Activated CD4-positive, CD25-positive, alpha-beta regulatory T cell treated with anti-CD3 and anti-CD28 coated beads, Interleukin-2, amount 50 U/mL, for 24 hours (primary cell): ENCODE measurements at regions not wholly inside any gene's neighbourhood (a gene's known extent, or its start where the extent isn't known, plus 50 kb on each side); places are given as distances from the start of the nearest gene placed in this dataset.

ENCODE experiments used
- ATAC-seq, 2 donors: fragments of 150-1000 bp; cut with Tn5 transposase; one replicate each; pipeline ENCODE4 v1.10.0; 2021; ENCODE audit warnings: mild to moderate bottlenecking in 1 of 2, moderate library complexity in 1 of 2

DNA sequence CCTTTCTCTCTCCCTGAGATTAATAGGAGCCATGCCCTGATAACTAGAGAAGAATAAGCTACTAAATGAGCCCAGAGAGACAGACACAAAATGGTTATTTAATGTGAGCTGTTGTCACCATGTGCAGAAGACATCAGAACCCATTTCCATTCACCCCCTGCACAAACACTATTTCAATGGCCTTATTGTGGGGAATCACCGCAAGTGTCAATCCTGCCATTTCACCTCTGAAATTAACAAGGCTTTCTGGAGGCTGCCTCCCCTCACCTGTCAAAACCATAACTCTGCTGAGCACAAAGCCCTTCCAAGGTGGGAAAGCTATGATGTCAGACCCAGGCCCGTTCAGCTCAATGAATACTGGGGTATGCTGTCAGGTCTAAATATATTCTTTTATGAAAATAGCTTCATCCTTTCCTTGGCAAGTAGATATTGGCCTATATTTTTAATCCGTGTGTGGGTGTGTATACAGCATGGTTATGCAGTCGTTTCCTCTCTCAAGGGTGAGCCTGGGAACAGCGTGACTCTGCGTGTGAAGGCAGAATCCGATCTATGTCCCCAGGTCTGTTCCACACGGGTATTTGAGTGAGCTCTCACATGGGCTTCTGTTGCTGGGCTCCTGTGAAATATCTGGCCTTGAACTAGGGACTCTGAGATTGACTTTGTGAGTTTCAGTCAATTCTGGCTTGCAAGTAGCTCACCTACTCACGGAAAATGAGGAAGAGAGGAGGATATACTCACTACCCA is 266.3 kb downstream of the FBXW7 start:
- no peak for ATAC-seq

GRCh38 chr4:152267811-152268210 is 268.1 kb downstream of the FBXW7 start:
- ATAC-seq = no peak

GRCh38 chr4:152266831-152267480 is 268.9 kb downstream of the FBXW7 start:
- no peak for ATAC-seq

DNA sequence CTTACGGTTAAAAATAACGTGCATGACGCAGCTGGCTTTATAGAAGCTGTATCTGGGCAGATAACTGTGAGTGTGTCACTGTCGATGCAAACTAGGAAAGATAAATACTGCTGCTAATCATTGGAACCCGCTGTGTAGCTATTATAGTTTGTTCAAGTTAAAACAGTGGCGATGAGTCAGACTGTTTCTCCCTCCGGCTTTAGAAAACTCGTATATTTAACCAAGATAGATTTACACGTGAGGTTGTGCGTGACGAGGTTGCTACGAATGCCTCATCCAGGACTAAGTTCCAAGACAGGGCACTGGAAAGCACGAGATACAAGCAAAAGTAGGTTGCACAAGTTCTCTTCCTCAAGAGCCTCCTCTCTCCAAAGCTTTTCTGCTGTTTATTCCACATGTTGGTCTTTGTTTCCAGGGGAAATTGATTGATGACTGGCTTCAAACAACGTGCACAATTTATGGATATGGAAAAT is 270.7 kb downstream of the FBXW7 start:
- ATAC-seq = no peak

DNA sequence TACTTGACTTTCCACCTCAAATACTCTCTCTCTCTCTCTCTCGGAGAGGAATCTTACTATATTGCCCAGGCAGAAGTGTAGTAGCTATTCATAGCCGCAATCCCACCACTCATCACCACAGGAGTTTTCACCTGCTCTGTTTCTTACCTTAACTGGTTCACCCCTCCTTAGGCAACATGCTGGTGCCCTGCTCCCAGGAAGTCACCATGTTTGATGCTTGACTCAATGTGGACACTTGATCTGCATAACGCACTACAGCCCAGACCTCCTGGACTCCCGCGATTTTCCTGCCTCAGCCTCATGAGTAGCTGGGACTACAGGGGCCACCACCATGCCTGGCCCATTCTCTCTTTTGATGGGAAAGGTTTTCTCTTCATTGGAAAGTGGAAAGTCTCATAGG is 271.8 kb downstream of the FBXW7 start:
- no peak for ATAC-seq

- no peak for ATAC-seq
Measured at GRCh38 chr4:152259866-152260265, 276.0 kb downstream of the FBXW7 start.

DNA sequence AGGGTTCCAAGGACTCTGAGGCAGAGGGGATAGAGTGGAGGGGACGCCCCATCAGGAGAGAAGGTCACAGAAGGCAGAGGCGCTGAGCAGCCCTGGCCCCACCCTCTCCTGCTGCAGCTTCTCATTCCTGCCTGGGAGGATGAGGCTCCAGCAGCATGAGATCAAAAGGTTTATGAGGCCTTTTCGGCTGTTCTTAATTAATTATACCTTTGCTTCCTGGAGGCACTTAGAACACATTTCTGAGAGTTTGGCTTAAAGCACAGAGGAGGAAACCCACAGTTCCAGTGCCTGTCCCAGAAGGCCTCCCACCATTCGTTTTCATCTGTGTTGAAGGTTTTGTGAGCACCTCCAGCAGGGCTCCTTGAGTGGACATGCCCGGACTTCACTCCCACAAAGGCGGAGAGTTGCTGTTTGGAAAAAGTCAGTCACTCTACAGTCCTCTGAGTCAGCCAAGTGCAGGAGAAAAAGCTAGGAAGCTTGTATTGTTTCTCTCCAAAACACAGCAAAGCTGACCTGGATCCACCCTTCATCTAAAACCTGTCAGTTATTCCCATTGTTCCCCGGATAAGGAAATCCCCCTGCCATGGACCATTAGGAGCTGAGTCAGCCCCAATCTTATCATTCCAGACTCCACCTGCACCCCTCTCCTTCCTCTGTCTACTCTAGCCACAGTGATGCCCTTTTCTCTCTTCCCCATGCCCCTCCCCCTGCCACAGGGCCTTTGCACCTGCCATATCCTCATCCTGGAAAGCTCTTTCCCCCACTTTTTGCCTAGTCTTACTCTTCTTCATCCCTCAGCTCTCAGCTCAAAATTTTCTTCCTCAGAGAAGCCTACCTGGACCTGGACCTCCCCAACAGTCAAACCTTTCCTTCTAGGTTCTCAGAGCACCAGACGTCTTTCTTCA is 276.8 kb downstream of the FBXW7 start:
- ATAC-seq = no peak

- no peak for ATAC-seq
Measured at GRCh38 chr4:152258391-152258790, 277.5 kb downstream of the FBXW7 start.

DNA sequence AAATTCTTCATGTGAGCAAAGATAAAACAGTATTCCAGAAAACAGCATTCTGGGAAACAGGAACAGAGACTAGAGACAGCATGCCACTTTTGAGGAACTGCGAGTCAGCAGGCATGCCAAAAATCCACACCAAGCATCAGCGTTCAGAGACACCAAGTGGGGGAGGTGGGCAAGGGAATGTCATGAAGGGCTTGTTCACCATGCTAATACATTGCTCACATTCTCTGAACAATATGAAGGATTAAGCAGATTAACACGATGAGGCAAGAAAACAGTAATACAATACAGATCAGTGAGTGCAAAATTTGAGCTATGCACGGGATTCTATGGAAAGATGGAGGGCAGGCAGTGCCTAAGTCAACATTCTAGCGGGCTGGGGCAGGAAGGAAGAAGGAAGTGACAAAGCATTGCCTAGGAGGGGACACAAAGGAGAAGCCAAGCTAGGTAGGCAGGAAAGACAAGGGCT is 278.3 kb downstream of the FBXW7 start:
- no peak for ATAC-seq

DNA sequence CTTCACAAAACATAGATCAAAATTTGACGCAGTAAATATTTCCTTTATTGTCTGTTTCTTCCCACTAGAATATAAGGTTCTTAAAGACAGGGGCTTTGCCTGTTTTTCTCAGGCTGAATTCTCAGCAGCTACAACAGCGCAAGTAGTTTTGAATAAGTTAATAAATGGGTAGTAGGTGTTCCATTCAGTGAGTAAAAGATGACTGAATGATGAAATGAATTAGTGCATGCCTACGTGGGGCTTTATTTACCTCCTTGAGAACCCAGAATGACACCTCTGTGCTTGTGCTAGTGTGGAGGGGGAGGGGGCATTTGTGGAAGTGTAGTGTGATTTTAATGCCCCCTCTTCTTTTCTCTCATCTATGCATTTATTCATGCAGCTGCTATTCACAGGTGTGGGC is 278.9 kb downstream of the FBXW7 start:
- no peak for ATAC-seq

GRCh38 chr4:152255437-152255836 is 280.5 kb downstream of the FBXW7 start:
- ATAC-seq = peak; percentile 82 to 89

DNA sequence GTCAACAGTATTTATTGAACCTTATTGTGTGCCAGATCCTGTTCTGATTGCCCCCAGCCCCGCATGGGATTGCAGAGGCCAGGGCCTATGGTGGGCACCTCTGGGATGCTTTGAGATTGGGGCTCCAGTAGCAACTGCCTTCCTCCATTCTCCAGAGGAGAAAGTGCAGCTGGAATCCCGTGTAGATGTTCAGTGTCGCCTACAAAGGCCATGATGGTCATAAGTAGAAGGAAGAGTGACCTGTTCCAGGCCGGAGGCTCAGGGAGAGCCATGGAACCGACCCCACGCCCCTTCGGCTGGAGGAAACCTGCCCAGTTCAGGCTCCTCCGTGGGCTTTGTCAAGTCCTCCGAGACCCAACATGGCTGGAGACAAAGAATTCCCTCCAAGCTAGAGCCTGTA is 287.5 kb downstream of the FBXW7 start:
- ATAC-seq = no peak

GRCh38 chr4:152247271-152247975 is 288.5 kb downstream of the FBXW7 start:
- ATAC-seq = no peak

- ATAC-seq = peak in 1 of 2 donors; percentile 48
Measured at GRCh38 chr4:152246659-152247058, 289.2 kb downstream of the FBXW7 start.

GRCh38 chr4:152245680-152246079 is 290.2 kb downstream of the FBXW7 start:
- ATAC-seq = no peak

DNA sequence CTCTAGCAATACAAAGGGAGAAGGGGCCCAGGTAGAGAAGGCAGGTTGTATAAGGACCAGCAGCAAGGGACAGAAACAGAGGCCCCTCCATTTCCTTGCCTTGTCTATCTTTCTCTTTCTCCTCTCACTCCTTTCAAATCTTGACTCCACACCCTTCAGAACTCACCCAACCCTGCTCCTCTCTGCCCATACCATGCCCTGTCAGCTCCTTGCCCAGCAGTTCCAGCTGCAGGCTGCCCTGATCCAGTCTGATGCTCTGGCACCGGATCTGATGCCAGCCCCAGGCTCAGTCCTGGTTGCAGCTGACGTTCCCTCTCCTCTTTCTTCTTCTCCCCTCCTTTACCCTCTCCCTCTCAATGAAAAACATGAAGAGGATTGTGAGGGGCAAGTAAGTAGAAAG is 291.2 kb downstream of the FBXW7 start:
- no peak for ATAC-seq

DNA sequence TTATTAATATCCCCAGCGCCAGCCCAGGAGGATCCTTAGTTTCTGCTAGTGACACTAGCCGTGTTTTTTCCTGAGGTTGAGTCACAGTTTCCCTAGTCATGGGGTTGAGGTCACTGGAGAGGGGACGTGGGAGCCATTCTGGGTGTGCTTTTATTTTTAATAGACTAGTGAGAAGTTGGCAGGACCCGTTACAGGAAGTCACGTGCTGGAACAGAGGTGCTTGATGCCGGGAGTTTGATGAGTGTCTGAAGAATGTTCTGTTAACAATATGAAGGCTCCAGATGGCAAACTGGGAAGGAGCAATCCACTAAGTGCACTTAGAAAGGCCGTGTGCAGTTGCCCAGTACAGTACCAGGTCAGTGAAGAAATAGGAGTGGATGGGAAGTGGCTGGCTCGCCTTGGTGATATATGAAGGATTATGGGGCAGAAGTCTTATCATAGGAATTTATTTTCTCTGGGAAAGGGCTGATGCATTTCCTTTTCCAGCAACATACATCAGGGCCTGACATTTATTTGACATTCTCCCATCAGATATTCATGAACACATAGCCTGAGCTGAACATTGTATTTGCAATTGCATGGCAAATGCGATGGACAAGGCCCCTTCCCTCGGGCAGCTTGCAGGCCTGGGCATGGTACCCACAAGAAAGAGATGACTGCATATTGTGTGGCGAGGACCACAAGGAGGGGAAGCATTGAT is 291.8 kb downstream of the FBXW7 start:
- ATAC-seq = no peak

GRCh38 chr4:152243206-152243605 is 292.7 kb downstream of the FBXW7 start:
- no peak for ATAC-seq

DNA sequence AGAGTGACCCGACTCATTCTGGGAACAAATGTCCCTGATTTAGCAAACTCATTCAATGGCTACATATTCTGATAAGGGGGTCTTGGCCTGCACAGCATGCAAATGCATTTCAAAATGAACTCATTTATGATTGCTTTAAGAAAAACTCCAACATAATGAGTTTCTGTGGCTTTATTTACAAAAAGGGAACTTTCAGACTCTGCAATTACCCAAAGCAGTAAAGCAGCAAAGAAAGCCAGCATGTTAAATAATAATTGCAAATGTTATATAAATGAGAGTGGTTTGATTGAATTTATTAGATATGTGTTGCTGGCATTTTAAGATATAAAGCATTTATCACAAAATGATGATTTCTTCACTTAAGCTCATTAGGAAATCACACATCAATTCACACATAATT is 295.7 kb downstream of the FBXW7 start:
- ATAC-seq = no peak

GRCh38 chr4:152239216-152239615 is 296.7 kb downstream of the FBXW7 start:
- ATAC-seq = no peak

DNA sequence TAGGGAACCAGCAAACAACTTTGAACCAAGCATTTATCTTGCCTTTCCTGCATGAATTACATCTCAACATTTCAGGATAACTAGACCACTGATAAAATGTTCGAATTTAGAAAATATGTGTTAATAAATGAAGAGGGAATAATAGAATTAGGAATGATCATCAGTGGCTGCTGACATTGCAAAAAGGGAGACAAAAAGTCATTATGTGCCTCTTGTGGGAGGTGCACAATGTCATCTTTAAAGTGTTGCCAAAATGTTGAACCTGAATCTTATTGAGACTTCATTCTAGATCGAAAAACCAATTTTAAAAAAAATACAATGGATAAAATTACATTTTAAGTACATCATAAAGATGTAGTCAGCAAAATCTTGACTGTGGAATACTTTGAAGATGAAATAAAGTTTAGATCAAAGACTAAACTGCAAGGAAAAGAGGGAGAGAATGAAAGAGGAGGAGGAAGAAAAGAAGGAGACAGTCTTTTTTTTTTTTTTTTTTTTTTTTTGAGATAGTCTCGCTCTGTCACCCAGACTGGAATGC is 299.3 kb downstream of the FBXW7 start:
- ATAC-seq = no peak

DNA sequence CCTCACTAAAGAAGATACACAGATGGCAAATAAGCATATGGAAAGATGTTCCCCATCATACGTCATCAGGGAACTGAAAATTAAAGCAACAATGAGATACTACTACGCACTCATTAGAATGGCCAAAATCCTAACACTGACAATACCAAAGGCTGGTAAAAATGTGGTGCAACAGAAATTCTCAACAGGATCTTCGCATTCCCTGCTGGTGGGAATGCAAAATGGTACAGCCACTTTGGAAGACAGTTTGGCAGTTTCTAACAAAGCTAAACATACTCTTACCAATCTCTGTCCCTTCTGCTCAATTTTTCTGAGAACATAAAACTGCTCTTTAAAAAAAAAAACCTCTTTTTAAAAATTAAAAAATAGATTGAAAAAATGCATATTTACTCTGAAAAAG is 300.2 kb downstream of the FBXW7 start:
- no peak for ATAC-seq
